GM23248 (cell line): ENCODE measurements at regions not wholly inside any gene's neighbourhood (a gene's known extent, or its start where the extent isn't known, plus 50 kb on each side); places are given as distances from the start of the nearest gene placed in this dataset.

ENCODE experiments used
- DNase-seq: peaks from one replicate; pipeline ENCODE4 v3.0.0-alpha.2; 2015
- H2AFZ ChIP-seq: fragments of 200-600 bp; sonication (generic); 2 replicates; pipeline ENCODE4 v1.6.1; 2016; ENCODE audit warnings: antibody characterized with exemption
- H3F3A ChIP-seq: fragments of 200-600 bp; sonication (generic); 2 replicates; pipeline ENCODE4 v1.6.1; 2016; ENCODE audit warnings: mild to moderate bottlenecking, antibody characterized with exemption, mixed run types; ENCODE audit not compliant: insufficient read depth
- H3K27ac ChIP-seq: fragments of 200-600 bp; sonication (generic); 2 replicates; pipeline ENCODE4 v1.5.1; 2016; ENCODE audit warnings: mild to moderate bottlenecking
- H3K27me3 ChIP-seq: fragments of 200-600 bp; sonication (generic); replicated peaks from 2 replicates; pipeline ENCODE4 v1.6.1; 2016; ENCODE audit warnings: mild to moderate bottlenecking; ENCODE audit not compliant: insufficient read depth
- H3K36me3 ChIP-seq: fragments of 200-600 bp; sonication (generic); 2 replicates; pipeline ENCODE4 v1.6.1; 2016; ENCODE audit warnings: low read depth, mild to moderate bottlenecking
- H3K4me1 ChIP-seq: fragments of 200-600 bp; sonication (generic); 2 replicates; pipeline ENCODE4 v1.6.1; 2016; ENCODE audit warnings: mild to moderate bottlenecking; ENCODE audit not compliant: insufficient read depth
- H3K4me2 ChIP-seq: fragments of 200-600 bp; sonication (generic); one replicate; pipeline ENCODE4 v1.6.1; 2016; ENCODE audit warnings: mild to moderate bottlenecking; ENCODE audit not compliant: unreplicated experiment
- H3K4me3 ChIP-seq: fragments of 200-600 bp; sonication (generic); 2 replicates; pipeline ENCODE4 v1.5.1; 2016; ENCODE audit warnings: mild to moderate bottlenecking
- H3K79me2 ChIP-seq: fragments of 200-600 bp; sonication (generic); 2 replicates; pipeline ENCODE4 v1.6.1; 2016; ENCODE audit warnings: mild to moderate bottlenecking; ENCODE audit not compliant: insufficient read depth
- H3K9ac ChIP-seq: fragments of 200-600 bp; sonication (generic); 2 replicates; pipeline ENCODE4 v1.6.1; 2016; ENCODE audit warnings: mild to moderate bottlenecking
- H3K9me2 ChIP-seq: fragments of 200-600 bp; sonication (generic); 2 replicates; pipeline ENCODE4 v1.6.1; 2016; ENCODE audit warnings: mixed run types, mild to moderate bottlenecking, moderate library complexity; ENCODE audit not compliant: insufficient read depth
- H3K9me3 ChIP-seq: fragments of 200-600 bp; sonication (generic); one replicate; pipeline ENCODE4 v1.6.1; 2017; ENCODE audit warnings: low read depth
- H4K20me1 ChIP-seq: fragments of 200-600 bp; sonication (generic); 2 replicates; pipeline ENCODE4 v1.6.0; 2016; ENCODE audit not compliant: insufficient read depth
- EZH2 ChIP-seq: fragments of 200-600 bp; sonication (generic); IDR thresholded peaks from 2 replicates; pipeline ENCODE4 v1.6.1; 2018; ENCODE audit warnings: antibody characterized with exemption, mild to moderate bottlenecking; ENCODE audit not compliant: insufficient read depth, poor library complexity, severe bottlenecking
- EZH2phosphoT487 ChIP-seq: fragments of 200-600 bp; sonication (generic); IDR thresholded peaks from 2 replicates; pipeline ENCODE4 v1.6.1; 2018; ENCODE audit warnings: antibody characterized with exemption, moderate library complexity, mild to moderate bottlenecking, low read depth; ENCODE audit not compliant: insufficient read depth
- WGBS, 2 experiments: methylation state at CpG; one replicate each; pipeline ENCODE4 v1.1.6; 2015 to 2017; ENCODE audit warnings: low lambda C conversion rate in 2 of 2, low coverage in 1 of 2; ENCODE audit errors: missing lambda C conversion rate in 2 of 2; 5-methylcytosine and 5-hydroxymethylcytosine counted together
- in situ Hi-C: fragments of 300-500 bp; cut with MboI; formaldehyde crosslinking; loops from 2 replicates; pipeline ENCODE4 v1.15.0; 2020

GRCh38 chr1:232893481-232894313, 56.7 kb upstream of the NTPCR start:
- Histone ChIP-seq H3K4me1 (peaks cover 19% of the 10 kb centered on the region), H3F3A (peaks cover 24% of the 10 kb centered on the region), H3K36me3 (no peaks in the 10 kb centered on the region), H3K79me2 (no peaks in the 10 kb centered on the region), H3K9ac (no peak overlapping the region), H3K4me3 (no peak overlapping the region), H3K27ac (no peak overlapping the region), H3K9me2 (no peaks in the 10 kb centered on the region), H3K9me3 (no peaks in the 10 kb centered on the region), H3K4me2 (no peak overlapping the region), H4K20me1 (no peaks in the 10 kb centered on the region), H3K27me3 (no peaks in the 10 kb centered on the region), H2AFZ (no peak overlapping the region)
- 72 to 79% methylated on average over 4 of the region's 4 CpGs for WGBS, 2 experiments
- TF ChIP-seq EZH2phosphoT487 = no peak
- TF ChIP-seq EZH2 = no peak
- DNase-seq = peak; percentile 26
- in situ Hi-C loops = no loop called here

- H2AFZ ChIP-seq = no peak overlapping the region
- no peaks in the 10 kb centered on the region for H3K79me2 ChIP-seq
- no peaks in the 10 kb centered on the region for H3K27me3 ChIP-seq
- no peaks in the 10 kb centered on the region for H3K9me3 ChIP-seq
- H3K9me2 ChIP-seq = no peaks in the 10 kb centered on the region
- no peaks in the 10 kb centered on the region for H3K36me3 ChIP-seq
- H3K4me1 ChIP-seq = peaks cover 19% of the 10 kb centered on the region
- TF ChIP-seq EZH2phosphoT487 = no peak
- no peak for TF ChIP-seq EZH2
- H3K9ac ChIP-seq = no peak overlapping the region
- H3F3A ChIP-seq = peaks cover 24% of the 10 kb centered on the region
- no peak overlapping the region for H3K4me2 ChIP-seq
- 93 to 97% methylated on average over 3 of the region's 3 CpGs for WGBS, 2 experiments
- no peaks in the 10 kb centered on the region for H4K20me1 ChIP-seq
- no peak overlapping the region for H3K4me3 ChIP-seq
- H3K27ac ChIP-seq = no peak overlapping the region
- DNase-seq = no peak
- in situ Hi-C loops = no loop called here
Measured at GRCh38 chr1:232894436-232894835, 56.0 kb upstream of the NTPCR start.

GRCh38 chr1:232897949-232898465, 52.4 kb upstream of the NTPCR start:
- Histone ChIP-seq H3F3A (no peaks in the 10 kb centered on the region), H2AFZ (no peak overlapping the region), H3K4me3 (no peak overlapping the region), H3K79me2 (no peaks in the 10 kb centered on the region), H3K9ac (no peak overlapping the region), H3K4me2 (no peak overlapping the region), H4K20me1 (no peaks in the 10 kb centered on the region), H3K9me3 (no peaks in the 10 kb centered on the region), H3K9me2 (no peaks in the 10 kb centered on the region), H3K27ac (no peak overlapping the region), H3K4me1 (no peaks in the 10 kb centered on the region), H3K36me3 (no peaks in the 10 kb centered on the region), H3K27me3 (no peaks in the 10 kb centered on the region)
- in situ Hi-C loops = no loop called here
- TF ChIP-seq EZH2phosphoT487 (no peak), EZH2 (no peak)
- 88 to 92% methylated on average over 7 of the region's 7 CpGs for WGBS, 2 experiments
- no peak for DNase-seq

DNA sequence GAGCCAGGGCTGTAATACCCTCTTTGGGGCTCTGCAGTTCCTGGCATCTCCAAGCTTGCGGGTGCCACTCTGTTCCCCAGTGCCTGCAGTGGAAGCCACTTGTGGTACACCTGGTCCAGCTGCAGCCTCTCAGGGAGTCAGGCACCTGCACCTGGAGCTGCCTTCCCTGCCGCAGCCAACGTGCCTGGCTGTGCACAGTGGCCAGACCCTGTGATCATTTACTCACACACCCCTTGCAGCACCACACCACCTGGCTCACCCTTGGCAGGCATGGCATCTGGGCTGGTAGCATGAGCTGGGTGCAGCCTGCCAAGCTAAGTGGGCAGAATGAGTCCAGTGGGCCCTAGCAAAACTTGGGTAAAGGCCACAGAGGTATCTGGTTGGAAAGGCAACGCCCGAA, 51.1 kb upstream of the NTPCR start:
- TF ChIP-seq EZH2phosphoT487 (no peak), EZH2 (no peak)
- no peak for DNase-seq
- no peak overlapping the region for H3K9ac ChIP-seq
- no peaks in the 10 kb centered on the region for H3K79me2 ChIP-seq
- H3K4me3 ChIP-seq = no peak overlapping the region
- WGBS, 2 experiments = 60 to 68% methylated on average over 3 to 5 of the region's 5 CpGs
- no peak overlapping the region for H2AFZ ChIP-seq
- H3K36me3 ChIP-seq = no peaks in the 10 kb centered on the region
- no peaks in the 10 kb centered on the region for H3K9me2 ChIP-seq
- H3K27ac ChIP-seq = no peak overlapping the region
- in situ Hi-C loops = no loop called here
- H3K4me1 ChIP-seq = no peaks in the 10 kb centered on the region
- no peak overlapping the region for H3K4me2 ChIP-seq
- no peaks in the 10 kb centered on the region for H4K20me1 ChIP-seq
- no peaks in the 10 kb centered on the region for H3F3A ChIP-seq
- no peaks in the 10 kb centered on the region for H3K27me3 ChIP-seq
- H3K9me3 ChIP-seq = no peaks in the 10 kb centered on the region
